Testis (tissue), 2 donors: ENCODE measurements at regions not wholly inside any gene's neighbourhood (a gene's known extent, or its start where the extent isn't known, plus 50 kb on each side); places are given as distances from the start of the nearest gene placed in this dataset.

Source experiments
- DNase-seq: peaks from one replicate; pipeline ENCODE4 v3.0.0-alpha.2; 2019
- H3K27ac ChIP-seq, 2 donors: fragments of 200-600 bp; sonication (generic); one replicate each; pipeline ENCODE4 v1.5.1; 2019
- H3K27me3 ChIP-seq: fragments of 200-600 bp; sonication (generic); one replicate; pipeline ENCODE4 v1.5.1; 2019
- H3K36me3 ChIP-seq: fragments of 200-600 bp; sonication (generic); one replicate; pipeline ENCODE4 v1.5.1; 2017; ENCODE audit warnings: low read depth; ENCODE audit errors: missing control alignments
- H3K4me1 ChIP-seq: fragments of 200-600 bp; sonication (generic); one replicate; pipeline ENCODE4 v1.5.1; 2019
- H3K4me3 ChIP-seq, 2 donors: fragments of 200-600 bp; sonication (generic); one replicate each; pipeline ENCODE4 v1.5.1; 2017 to 2019
- H3K9me3 ChIP-seq: fragments of 200-600 bp; sonication (generic); one replicate; pipeline ENCODE4 v1.5.1; 2017
- POLR2A ChIP-seq: fragments of 450-650 bp; IDR thresholded peaks from one replicate; pipeline ENCODE4 v1.6.1; 2017; ENCODE audit warnings: antibody characterized with exemption, mild to moderate bottlenecking, moderate library complexity
- WGBS, 2 donors: methylation state at CpG; one replicate each; pipeline ENCODE4 v1.1.5; 2018; 5-methylcytosine and 5-hydroxymethylcytosine counted together
- intact Hi-C: fragments of 100-400 bp; cut with DNase I; formaldehyde crosslinking; loops from one replicate; pipeline ENCODE4 v1.15.1; 2023; ENCODE audit warnings: low total_unique reads
- TF ChIP-seq, protein P1 (sequence below), 3 experiments: fragments of 450-650 bp in 2 of 3; fragments of 200-600 bp in 1 of 3; sonication (generic) in 1 of 3; IDR thresholded peaks; one replicate each; pipeline ENCODE4 v1.5.1; 2016 to 2019; ENCODE audit warnings: antibody characterized with exemption in 3 of 3, mild to moderate bottlenecking in 2 of 3, moderate library complexity in 1 of 3

DNA sequence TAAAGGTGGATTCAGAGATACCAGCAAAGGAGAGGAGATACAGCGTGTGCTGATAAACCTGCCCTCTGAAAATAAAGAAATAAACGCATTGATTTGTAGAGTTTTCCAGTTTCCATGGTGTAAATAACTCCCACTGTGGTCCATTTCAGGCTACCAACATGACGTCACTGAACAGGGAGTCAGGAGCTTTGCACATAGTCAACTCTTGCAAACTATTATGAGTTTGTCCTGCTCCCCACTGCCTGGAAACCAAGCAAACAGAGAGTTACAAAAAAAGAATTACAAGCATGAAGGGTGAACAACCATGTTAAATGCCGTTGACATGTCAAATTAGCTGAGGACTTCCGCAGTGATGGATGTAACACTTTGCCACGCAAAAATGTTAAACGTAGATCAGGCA, 70.4 kb upstream of the GATA2 start:
- H3K27me3 ChIP-seq, result no peaks in the 10 kb centered on the region
- TF ChIP-seq, protein P1, sequence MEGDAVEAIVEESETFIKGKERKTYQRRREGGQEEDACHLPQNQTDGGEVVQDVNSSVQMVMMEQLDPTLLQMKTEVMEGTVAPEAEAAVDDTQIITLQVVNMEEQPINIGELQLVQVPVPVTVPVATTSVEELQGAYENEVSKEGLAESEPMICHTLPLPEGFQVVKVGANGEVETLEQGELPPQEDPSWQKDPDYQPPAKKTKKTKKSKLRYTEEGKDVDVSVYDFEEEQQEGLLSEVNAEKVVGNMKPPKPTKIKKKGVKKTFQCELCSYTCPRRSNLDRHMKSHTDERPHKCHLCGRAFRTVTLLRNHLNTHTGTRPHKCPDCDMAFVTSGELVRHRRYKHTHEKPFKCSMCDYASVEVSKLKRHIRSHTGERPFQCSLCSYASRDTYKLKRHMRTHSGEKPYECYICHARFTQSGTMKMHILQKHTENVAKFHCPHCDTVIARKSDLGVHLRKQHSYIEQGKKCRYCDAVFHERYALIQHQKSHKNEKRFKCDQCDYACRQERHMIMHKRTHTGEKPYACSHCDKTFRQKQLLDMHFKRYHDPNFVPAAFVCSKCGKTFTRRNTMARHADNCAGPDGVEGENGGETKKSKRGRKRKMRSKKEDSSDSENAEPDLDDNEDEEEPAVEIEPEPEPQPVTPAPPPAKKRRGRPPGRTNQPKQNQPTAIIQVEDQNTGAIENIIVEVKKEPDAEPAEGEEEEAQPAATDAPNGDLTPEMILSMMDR (IDR thresholded peaks at IDR 0.05), result no peak
- no peak for TF ChIP-seq POLR2A
- no peaks in the 10 kb centered on the region for H3K4me1 ChIP-seq
- no peaks in the 10 kb centered on the region for H3K36me3 ChIP-seq
- WGBS, 2 donors, result 76 to 77% methylated on average over 7 of the region's 7 CpGs
- no peak overlapping the region for H3K27ac ChIP-seq
- no peak overlapping the region for H3K4me3 ChIP-seq
- intact Hi-C loops, result no loop called here
- H3K9me3 ChIP-seq, result no peaks in the 10 kb centered on the region
- DNase-seq, result no peak

DNA sequence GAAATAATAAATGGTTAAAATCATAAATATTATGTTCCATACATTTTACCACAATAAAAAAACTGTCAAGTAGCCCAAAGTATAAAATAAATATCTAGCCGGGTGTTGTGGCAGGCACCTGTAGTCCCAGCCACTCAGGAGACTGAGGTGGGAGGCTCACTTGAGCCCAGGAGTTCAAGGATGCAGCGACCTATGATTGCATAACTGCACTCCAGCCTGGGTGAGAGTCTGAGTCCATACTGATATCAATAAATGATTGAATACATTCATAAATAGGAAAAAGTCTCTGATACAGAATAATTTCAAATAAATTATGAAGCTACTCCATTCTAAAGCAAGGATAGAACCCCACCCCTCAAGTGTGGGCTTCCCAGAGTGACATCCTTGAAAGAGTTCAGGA, 68.5 kb upstream of the GATA2 start:
- H3K9me3 ChIP-seq, result no peaks in the 10 kb centered on the region
- H3K4me3 ChIP-seq, result no peak overlapping the region
- 68 to 77% methylated on average over 2 of the region's 2 CpGs for whole genome bisulfite sequencing, 2 donors
- TF ChIP-seq POLR2A, result no peak
- TF ChIP-seq, protein P1 (IDR thresholded peaks at IDR 0.05), result no peak
- no peaks in the 10 kb centered on the region for H3K4me1 ChIP-seq
- H3K36me3 ChIP-seq, result no peaks in the 10 kb centered on the region
- DNase-seq, result no peak
- H3K27me3 ChIP-seq, result no peaks in the 10 kb centered on the region
- H3K27ac ChIP-seq, result no peak overlapping the region
- intact Hi-C loops, result no loop called here

DNA sequence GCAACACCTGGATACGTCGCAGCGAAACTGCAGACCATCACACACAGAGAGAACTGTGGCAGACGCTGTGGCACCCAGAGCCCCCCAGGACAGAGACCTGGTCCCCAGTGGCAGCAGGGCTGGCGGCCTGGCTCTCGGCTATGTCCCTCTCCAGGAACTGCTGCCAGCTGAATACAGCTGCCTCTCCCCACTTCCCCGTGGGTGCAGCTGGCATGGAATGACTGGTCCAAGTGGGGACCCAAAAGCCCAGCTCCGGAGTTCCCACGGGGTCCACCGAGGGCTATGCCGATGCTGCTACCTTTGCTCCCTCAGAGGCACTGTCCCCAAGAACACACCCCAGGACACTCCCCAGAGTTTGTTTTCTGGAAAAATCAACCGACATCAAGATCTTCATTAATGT, 67.8 kb upstream of the GATA2 start:
- H3K9me3 ChIP-seq, result no peaks in the 10 kb centered on the region
- no peak overlapping the region for H3K27ac ChIP-seq
- no peak for DNase-seq
- H3K4me1 ChIP-seq, result no peaks in the 10 kb centered on the region
- H3K27me3 ChIP-seq, result no peaks in the 10 kb centered on the region
- no peak overlapping the region for H3K4me3 ChIP-seq
- whole genome bisulfite sequencing, 2 donors, result 53 to 82% methylated on average over 5 to 12 of the region's 12 CpGs
- H3K36me3 ChIP-seq, result no peaks in the 10 kb centered on the region
- no peak for TF ChIP-seq POLR2A
- intact Hi-C loops, result no loop called here

DNA sequence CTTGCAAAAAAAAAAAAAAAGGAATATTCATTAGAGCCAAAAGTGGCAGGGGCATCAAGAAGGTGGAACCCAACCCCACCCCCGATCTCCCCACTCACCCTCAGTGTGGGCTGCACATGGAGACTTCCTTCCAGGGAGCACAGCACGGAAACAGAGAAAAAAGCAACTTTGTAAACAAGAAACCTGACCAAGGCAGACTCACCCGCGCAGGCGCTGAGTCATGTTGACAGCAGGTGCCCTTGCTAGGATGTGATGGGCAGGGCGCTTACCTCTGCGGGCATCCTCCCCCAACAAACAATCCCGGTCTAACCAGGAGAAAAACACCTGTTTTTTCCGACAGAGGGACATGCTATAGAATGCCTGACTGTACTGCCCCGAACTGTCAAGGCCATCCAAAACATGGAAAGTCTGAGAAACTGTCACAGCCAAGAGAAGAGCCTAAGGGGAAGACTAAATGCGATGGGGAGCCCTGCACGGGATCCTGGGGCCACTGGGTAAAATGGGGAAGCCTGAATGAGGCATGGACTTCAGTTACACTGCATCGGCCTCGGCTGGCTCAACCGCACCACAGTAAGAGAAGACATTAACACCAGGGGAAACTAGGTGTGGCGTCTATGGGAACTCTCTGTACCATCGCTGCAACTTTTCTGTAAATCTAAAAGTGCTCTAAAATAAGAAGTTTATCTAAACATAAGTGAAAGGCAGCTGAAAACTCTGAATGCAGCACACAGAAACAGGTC, 66.7 kb upstream of the GATA2 start:
- peak; percentile 43 for DNase-seq
- no peaks in the 10 kb centered on the region for H3K36me3 ChIP-seq
- H3K4me1 ChIP-seq, result no peaks in the 10 kb centered on the region
- no peaks in the 10 kb centered on the region for H3K9me3 ChIP-seq
- 36 to 41% methylated on average over 17 of the region's 17 CpGs for WGBS, 2 donors
- intact Hi-C loops, result no loop called here
- no peak for TF ChIP-seq POLR2A
- TF ChIP-seq, protein P1 (IDR thresholded peaks at IDR 0.05), result no peak
- H3K4me3 ChIP-seq, result no peak overlapping the region
- H3K27me3 ChIP-seq, result no peaks in the 10 kb centered on the region
- no peak overlapping the region for H3K27ac ChIP-seq

DNA sequence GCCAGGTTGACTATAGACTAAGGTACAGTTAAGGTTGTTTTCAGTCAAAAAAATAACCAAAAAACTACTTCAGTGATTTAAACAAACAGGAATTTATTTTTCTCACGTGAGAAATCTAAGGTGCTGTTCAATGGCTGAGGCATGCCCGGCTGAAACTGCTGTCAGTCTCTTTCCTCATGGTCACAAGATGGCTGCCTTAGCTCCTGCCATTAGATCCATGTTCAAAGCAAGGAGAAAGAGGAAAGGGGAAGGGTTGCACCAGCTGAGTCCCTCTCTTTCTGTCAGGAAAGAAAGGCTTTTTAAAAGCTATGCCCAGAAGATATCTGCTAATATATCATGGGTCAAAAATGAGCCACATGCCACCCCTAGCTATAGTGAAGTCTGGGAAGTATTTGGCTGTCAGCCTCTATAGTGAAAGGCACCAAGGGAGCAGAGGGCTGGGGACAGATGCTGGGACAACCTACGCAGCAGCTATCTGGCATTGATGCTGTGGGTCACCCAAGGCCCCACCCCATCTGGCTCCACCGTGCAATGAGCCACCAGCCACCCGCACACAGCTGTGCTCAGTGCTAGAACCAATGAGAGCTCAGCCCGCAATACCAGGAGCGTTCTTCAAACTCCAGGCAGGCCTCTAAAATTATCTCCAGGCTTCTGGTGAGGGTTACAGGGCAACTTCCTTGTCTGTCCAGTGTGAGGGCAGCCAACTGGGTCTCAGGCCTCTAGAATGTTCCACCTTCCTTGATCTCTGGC, 64.7 kb upstream of the GATA2 start:
- H3K9me3 ChIP-seq, result no peaks in the 10 kb centered on the region
- no peaks in the 10 kb centered on the region for H3K27me3 ChIP-seq
- no peak overlapping the region for H3K27ac ChIP-seq
- no peak overlapping the region for H3K4me3 ChIP-seq
- H3K36me3 ChIP-seq, result no peaks in the 10 kb centered on the region
- intact Hi-C loops, result no loop called here
- TF ChIP-seq, protein P1 (IDR thresholded peaks at IDR 0.05), result no peak
- no peak for TF ChIP-seq POLR2A
- no peak for DNase-seq
- 94 to 98% methylated on average over 3 to 7 of the region's 7 CpGs for WGBS, 2 donors
- no peaks in the 10 kb centered on the region for H3K4me1 ChIP-seq
